Right lobe of liver (tissue), 6 donors: ENCODE measurements at regions not wholly inside any gene's neighbourhood (a gene's known extent, or its start where the extent isn't known, plus 50 kb on each side); places are given as distances from the start of the nearest gene placed in this dataset.

Source experiments
- ATAC-seq, 4 donors: fragments of 200-7000 bp; cut with Tn5 transposase; one replicate each; pipeline ENCODE4 v1.9.1; 2020; ENCODE audit warnings: mild to moderate bottlenecking in 4 of 4, moderate library complexity in 4 of 4
- DNase-seq, 3 donors: peaks; one replicate each; pipeline ENCODE4 v3.0.0-alpha.2; 2020
- H3K27ac ChIP-seq, 3 donors: fragments of 200-600 bp; one replicate each; pipeline ENCODE4 v1.8.0; 2022
- H3K27me3 ChIP-seq, 2 donors: fragments of 200-600 bp; one replicate each; pipeline ENCODE4 v1.8.0; 2022
- H3K36me3 ChIP-seq, 4 donors: fragments of 200-600 bp; sonication (generic) in 1 of 4; one replicate each; pipeline versions ENCODE4 v1.5.1 to v1.8.0; 2017 to 2022; ENCODE audit warnings: control low read depth in 1 of 4
- H3K4me1 ChIP-seq, 4 donors: fragments of 200-600 bp; sonication (generic) in 1 of 4; one replicate each; pipeline versions ENCODE4 v1.5.1 to v1.8.0; 2017 to 2022; ENCODE audit warnings: control low read depth in 1 of 4
- H3K4me3 ChIP-seq, 3 donors: fragments of 200-600 bp; one replicate each; pipeline ENCODE4 v1.8.0; 2022
- H3K9me3 ChIP-seq, 4 donors: fragments of 200-600 bp; sonication (generic) in 1 of 4; one replicate each; pipeline versions ENCODE4 v1.5.1 to v1.8.0; 2017 to 2022; ENCODE audit warnings: control low read depth in 1 of 4
- CTCF ChIP-seq, 4 donors: fragments of 200-600 bp in 3 of 4; fragments of 450-650 bp in 1 of 4; IDR thresholded peaks; one replicate each; pipeline versions ENCODE4 v1.5.1 to v1.8.0; 2016 to 2022; ENCODE audit warnings: antibody characterized with exemption in 4 of 4, mild to moderate bottlenecking in 2 of 4
- POLR2A ChIP-seq: fragments of 450-650 bp; IDR thresholded peaks from one replicate; pipeline ENCODE4 v1.6.1; 2017; ENCODE audit warnings: antibody characterized with exemption, mild to moderate bottlenecking
- WGBS: methylation state at CpG from one replicate; pipeline ENCODE4 v1.1.6; 2018; ENCODE audit warnings: low coverage, low lambda C conversion rate; ENCODE audit not compliant: insufficient coverage; ENCODE audit errors: missing lambda C conversion rate; 5-methylcytosine and 5-hydroxymethylcytosine counted together
- intact Hi-C, 2 donors: fragments of 100-400 bp; cut with DNase I; formaldehyde crosslinking; loops; one replicate each; pipeline versions ENCODE4 v1.11.2 to v1.14.1; 2022
- donor health status: DM: no; HTN: yes; CAD: no.
- donor health status: DM: no; HTN: no; CAD: no.
- donor health status: DM: no; HTN: no; CAD: no.
- donor health status: DM: no; HTN: yes; CAD: no.
- donor health status: DM: no; HTN: yes; CAD: no.

- DNase-seq (no peak), ATAC-seq (no peak)
- WGBS, result 76% methylated on average over 3 of the region's 5 CpGs
- H3K4me1 ChIP-seq, result no peaks in the 10 kb centered on the region
- H3K27ac ChIP-seq, result no peak overlapping the region
- H3K9me3 ChIP-seq, result no peaks in the 10 kb centered on the region
- H3K36me3 ChIP-seq, result no peaks in the 10 kb centered on the region
- TF ChIP-seq POLR2A (no peak), CTCF (IDR thresholded peaks at IDR 0.05) (no peak)
- H3K27me3 ChIP-seq, result no peaks in the 10 kb centered on the region
- H3K4me3 ChIP-seq, result no peak overlapping the region
- intact Hi-C loops, result no loop called here
Measured at GRCh38 chr4:152157629-152158028, 378.3 kb downstream of the FBXW7 start.

- Histone ChIP-seq H3K9me3 (no peaks in the 10 kb centered on the region), H3K36me3 (no peaks in the 10 kb centered on the region), H3K4me1 (no peaks in the 10 kb centered on the region), H3K4me3 (no peak overlapping the region), H3K27me3 (no peaks in the 10 kb centered on the region), H3K27ac (no peak overlapping the region)
- DNase-seq, result no peak
- intact Hi-C loops, result no loop called here
- ATAC-seq, result no peak
- 47% methylated on average over 6 of the region's 6 CpGs for WGBS
- TF ChIP-seq CTCF (IDR thresholded peaks at IDR 0.05) (no peak), POLR2A (no peak)
Measured at GRCh38 chr4:152156442-152156841, 379.4 kb downstream of the FBXW7 start.

- intact Hi-C loops, result no loop called here
- no peak for ATAC-seq
Measured at GRCh38 chr4:152155070-152155469, 380.8 kb downstream of the FBXW7 start.

GRCh38 chr4:152154433-152154832 lies 381.5 kb downstream of the FBXW7 start:
- Histone ChIP-seq H3K4me3 (no peak overlapping the region), H3K36me3 (no peaks in the 10 kb centered on the region), H3K27ac (no peak overlapping the region), H3K27me3 (no peaks in the 10 kb centered on the region), H3K4me1 (no peaks in the 10 kb centered on the region), H3K9me3 (no peaks in the 10 kb centered on the region)
- intact Hi-C loops, result no loop called here
- DNase-seq, result no peak
- ATAC-seq, result no peak
- TF ChIP-seq POLR2A (no peak), CTCF (IDR thresholded peaks at IDR 0.05) (no peak)
- WGBS, result 67% methylated on average over 2 of the region's 2 CpGs

More at GRCh38 chr4:152155070-152155469, 380.8 kb downstream of the FBXW7 start:
- Histone ChIP-seq H3K36me3 (no peaks in the 10 kb centered on the region), H3K27me3 (no peaks in the 10 kb centered on the region), H3K4me3 (no peak overlapping the region), H3K27ac (no peak overlapping the region), H3K9me3 (no peaks in the 10 kb centered on the region), H3K4me1 (no peaks in the 10 kb centered on the region)
- 41% methylated on average over 2 of the region's 3 CpGs for WGBS
- no peak for DNase-seq
- no peak for TF ChIP-seq CTCF (IDR thresholded peaks at IDR 0.05)
- no peak for TF ChIP-seq POLR2A
